ENCODE measurements at regions not wholly inside any gene's neighbourhood (a gene's known extent, or its start where the extent isn't known, plus 50 kb on each side); places are given as distances from the start of the nearest gene placed in this dataset.

DNA sequence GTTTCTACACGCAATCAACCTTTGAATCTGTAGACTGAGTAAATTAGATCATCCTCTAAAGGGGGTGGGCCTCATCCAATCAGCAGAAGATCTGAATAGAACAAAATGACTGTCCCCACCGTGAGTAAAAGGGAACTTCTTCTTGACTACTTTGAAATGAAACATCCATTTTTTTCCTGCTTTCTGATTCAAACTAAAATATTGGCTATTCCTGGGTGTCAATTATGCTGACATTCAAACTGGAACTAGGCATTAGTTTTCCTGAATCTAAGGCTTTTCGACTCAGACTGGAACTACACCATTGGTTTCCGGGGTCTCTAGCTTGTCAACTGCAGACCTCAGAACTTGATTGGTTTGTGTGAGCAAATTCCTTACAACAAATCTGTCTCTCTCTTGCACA lies 772.2 kb upstream of the CDH10 start:
- Histone ChIP-seq H3K4me1 (replicated peaks in 1 of 4; ENCODE audit: control insufficient read depth in 3 of 4, insufficient read depth in 4 of 4, low read length in 3 of 4) (no peaks in the 10 kb centered on the region), H3K27ac (ENCODE audit: low read depth, low read length) (no peak overlapping the region), H3K18ac (ENCODE audit: extremely low read depth, low read length) (no peak overlapping the region), H4K5ac (ENCODE audit: insufficient read length, low read depth, low read length) (no peak overlapping the region), H4K20me1 (replicated peaks in 1 of 2; ENCODE audit: control insufficient read depth in 1 of 2, insufficient read depth in 2 of 2, low read length in 2 of 2) (peaks cover 8 to 10% of the 10 kb centered on the region in 2 experiments), H4K8ac (ENCODE audit: extremely low read depth, insufficient read depth, low read length) (no peak overlapping the region), H3K36me3 (ENCODE audit: control insufficient read depth in 2 of 4, insufficient read depth in 4 of 4, low read length in 3 of 4) (peaks cover 0 to 36% (median 7%) of the 10 kb centered on the region in 4 experiments; a peak in 4 of 8 replicates), H2AFZ (ENCODE audit: low read length) (no peak overlapping the region), H2AK5ac (ENCODE audit: low read depth, low read length) (no peak overlapping the region), H2BK12ac (ENCODE audit: low read depth, low read length) (no peak overlapping the region), H3K79me2 (ENCODE audit: control insufficient read depth in 1 of 2, insufficient read depth in 2 of 2, low read length in 2 of 2) (no peaks in the 10 kb centered on the region; a peak in 1 of 4 replicates), H3K27me3 (replicated peaks in 1 of 4; ENCODE audit: control insufficient read depth in 3 of 4, extremely low read depth in 1 of 4, insufficient read depth in 3 of 4, low read length in 3 of 4) (no peaks in the 10 kb centered on the region), H3K4ac (replicated peaks; ENCODE audit: insufficient read length, low read depth, low read length) (no peak overlapping the region), H3K4me2 (ENCODE audit: insufficient read depth in 1 of 2, low read depth in 2 of 2, low read length in 2 of 2) (no peak overlapping the region), H3K9me3 (ENCODE audit: insufficient read depth in 2 of 2, low read depth in 1 of 2, low read length in 1 of 2) (no peaks in the 10 kb centered on the region), H2BK5ac (ENCODE audit: low read depth, low read length) (no peak overlapping the region), H3K4me3 (ENCODE audit: extremely low read depth in 1 of 4, insufficient read depth in 2 of 4, low read depth in 3 of 4, low read length in 4 of 4) (no peak overlapping the region), H3K56ac (replicated peaks; ENCODE audit: insufficient read length, low read depth, low read length) (no peak overlapping the region), H4K91ac (replicated peaks; ENCODE audit: insufficient read length, low read length) (no peak overlapping the region), H3K23ac (ENCODE audit: insufficient read length) (no peak overlapping the region), H2BK120ac (replicated peaks; ENCODE audit: low read depth, low read length) (no peak overlapping the region), H3K9ac (replicated peaks in 1 of 4; ENCODE audit: extremely low read depth in 1 of 4, low read depth in 3 of 4, low read length in 3 of 4) (no peak overlapping the region), H2BK20ac (ENCODE audit: low read length) (no peak overlapping the region), H3K23me2 (ENCODE audit: low read depth, low read length) (no peaks in the 10 kb centered on the region), H3K14ac (ENCODE audit: insufficient read length) (no peak overlapping the region), H2BK15ac (ENCODE audit: low read length) (no peak overlapping the region), H3K79me1 (ENCODE audit: low read depth, low read length) (no peaks in the 10 kb centered on the region)
- DNase-seq (ENCODE audit: low read depth in 1 of 2, low spot score in 2 of 2) (no peak), FAIRE-seq (no peak)
- WGBS, 2 experiments (ENCODE audit: extremely low coverage in 1 of 2, insufficient coverage in 1 of 2, insufficient read length in 1 of 2, insufficient replicate concordance in 2 of 2, low coverage in 1 of 2, low lambda C conversion rate in 2 of 2, missing lambda C conversion rate in 1 of 2), result 82% methylated on average over 4 of the region's 4 CpGs; no CpG with 5 or more reads in 1 of the 2 experiments
- ChIA-PET CTCF (ENCODE audit: partially characterized antibody) (interaction anchor here (1.2 kb wide), 1 partner anchor 14 kb away, joined by 3 read pairs; no protein-coding TSS in a partner anchor), POLR2A (ENCODE audit: partially characterized antibody) (interaction anchor here (0.9 to 2.6 kb wide), 3 partner anchors 9 to 153 kb away, joined by 3 to 15 read pairs (median 6); no protein-coding TSS in a partner anchor)
- TF ChIP-seq POLR2A (IDR thresholded peaks at IDR 0.05; ENCODE audit: control extremely low read depth in 1 of 2, low read depth in 2 of 2, low read length in 2 of 2) (peak in 1 of 2 experiments; percentile 44; a peak in 1 of 3 replicates), POLR2AphosphoS5 (IDR thresholded peaks at IDR 0.05; ENCODE audit: low read depth, low read length) (0 out of 2 replicates have a peak, but pooled peaks have one; percentile 36), CBX8 (IDR thresholded peaks at IDR 0.05; ENCODE audit: borderline replicate concordance, low read depth, low read length) (no peak)

Data from H1 (cell line).